GM23338 (cell line): ENCODE measurements at regions not wholly inside any gene's neighbourhood (a gene's known extent, or its start where the extent isn't known, plus 50 kb on each side); places are given as distances from the start of the nearest gene placed in this dataset.

Experiments used
- ATAC-seq: fragments of 200-7000 bp; cut with Tn5 transposase; 3 replicates; pipeline ENCODE4 v1.9.1; 2020
- DNase-seq: peaks from one replicate; pipeline ENCODE4 v3.0.0-alpha.2; 2015; ENCODE audit warnings: low spot score
- H2AFZ ChIP-seq: fragments of 200-600 bp; sonication (generic); 2 replicates; pipeline ENCODE4 v1.8.0; 2016; ENCODE audit warnings: antibody characterized with exemption, mild to moderate bottlenecking, moderate library complexity
- H3F3A ChIP-seq: fragments of 200-600 bp; sonication (generic); replicated peaks from 2 replicates; pipeline ENCODE4 v1.8.0; 2017; ENCODE audit warnings: antibody characterized with exemption, mixed run types, low read depth
- H3K27ac ChIP-seq: fragments of 200-600 bp; sonication (generic); 2 replicates; pipeline ENCODE4 v1.6.1; 2016; ENCODE audit warnings: low read depth
- H3K27me3 ChIP-seq: fragments of 200-600 bp; sonication (generic); 2 replicates; pipeline ENCODE4 v1.8.0; 2016; ENCODE audit warnings: mild to moderate bottlenecking, mixed run types, moderate library complexity; ENCODE audit not compliant: insufficient read depth
- H3K36me3 ChIP-seq: fragments of 200-600 bp; sonication (generic); 2 replicates; pipeline ENCODE4 v1.8.0; 2016; ENCODE audit warnings: mild to moderate bottlenecking; ENCODE audit not compliant: insufficient read depth
- H3K4me1 ChIP-seq: fragments of 200-600 bp; sonication (generic); 2 replicates; pipeline ENCODE4 v1.8.0; 2016; ENCODE audit warnings: mild to moderate bottlenecking, moderate library complexity; ENCODE audit not compliant: insufficient read depth
- H3K4me2 ChIP-seq: fragments of 200-600 bp; sonication (generic); 2 replicates; pipeline ENCODE4 v1.7.1; 2017; ENCODE audit warnings: mixed run types
- H3K4me3 ChIP-seq: fragments of 200-600 bp; sonication (generic); 2 replicates; pipeline ENCODE4 v1.6.1; 2016; ENCODE audit warnings: mixed run types
- H3K79me2 ChIP-seq: fragments of 200-600 bp; sonication (generic); replicated peaks from 2 replicates; pipeline ENCODE4 v1.8.0; 2017; ENCODE audit warnings: mild to moderate bottlenecking; ENCODE audit not compliant: insufficient read depth
- H3K9me2 ChIP-seq: fragments of 200-600 bp; sonication (generic); 2 replicates; pipeline ENCODE4 v1.8.0; 2017; ENCODE audit not compliant: insufficient read depth
- H4K20me1 ChIP-seq: fragments of 200-600 bp; sonication (generic); replicated peaks from 2 replicates; pipeline ENCODE4 v1.8.0; 2017; ENCODE audit warnings: mild to moderate bottlenecking; ENCODE audit not compliant: insufficient read depth
- H3K27ac Mint-ChIP-seq: 2 replicates; pipeline ENCODE4 v1.8.0; 2020; ENCODE audit warnings: inconsistent platforms, mild to moderate bottlenecking, moderate library complexity, mixed read lengths
- H3K27me3 Mint-ChIP-seq: 3 replicates; pipeline ENCODE4 v1.8.0; 2022; ENCODE audit warnings: low read depth, mild to moderate bottlenecking, moderate library complexity, mixed read lengths, inconsistent platforms; ENCODE audit not compliant: insufficient read depth, poor library complexity
- H3K36me3 Mint-ChIP-seq: 3 replicates; pipeline ENCODE4 v1.8.0; 2021; ENCODE audit warnings: low read depth, mild to moderate bottlenecking, inconsistent platforms, moderate library complexity, mixed read lengths
- H3K4me1 Mint-ChIP-seq: 3 replicates; pipeline ENCODE4 v1.8.0; 2020; ENCODE audit warnings: mild to moderate bottlenecking, inconsistent platforms, mixed read lengths
- H3K4me3 Mint-ChIP-seq: 3 replicates; pipeline ENCODE4 v1.8.0; 2021; ENCODE audit warnings: moderate library complexity, mild to moderate bottlenecking, inconsistent platforms, mixed read lengths
- H3K9me3 Mint-ChIP-seq: 3 replicates; pipeline ENCODE4 v1.8.0; 2020; ENCODE audit warnings: moderate library complexity, mild to moderate bottlenecking, inconsistent platforms, mixed read lengths
- CREB1 ChIP-seq: fragments of 250-450 bp; sonication (Bioruptor Pico); IDR thresholded peaks from 2 replicates; pipeline ENCODE4 v1.5.0; 2020; ENCODE audit warnings: low read depth, mild to moderate bottlenecking, moderate library complexity
- EZH2 ChIP-seq: fragments of 200-600 bp; sonication (generic); IDR thresholded peaks from one replicate; pipeline ENCODE4 v1.8.0; 2017; ENCODE audit warnings: antibody characterized with exemption, mild to moderate bottlenecking, low read depth; ENCODE audit not compliant: unreplicated experiment
- JUNB ChIP-seq: IDR thresholded peaks from one replicate; pipeline ENCODE4 v1.6.1; 2016; ENCODE audit warnings: antibody characterized with exemption; ENCODE audit not compliant: unreplicated experiment
- NANOG ChIP-seq: IDR thresholded peaks from 2 replicates; pipeline ENCODE4 v1.6.1; 2016; ENCODE audit warnings: antibody characterized with exemption, borderline replicate concordance
- POLR2AphosphoS5 ChIP-seq: IDR thresholded peaks from 2 replicates; pipeline ENCODE4 v1.6.1; 2016; ENCODE audit warnings: antibody characterized with exemption, low read depth
- REST ChIP-seq: IDR thresholded peaks from one replicate; pipeline ENCODE4 v1.6.1; 2018; ENCODE audit warnings: antibody characterized with exemption; ENCODE audit not compliant: unreplicated experiment
- ZNF114 ChIP-seq: fragments of 250-450 bp; sonication (Bioruptor Pico); IDR thresholded peaks from 2 replicates; pipeline ENCODE4 v1.5.0; 2020; ENCODE audit warnings: mild to moderate bottlenecking, moderate library complexity
- TF ChIP-seq, protein P1 (sequence below): IDR thresholded peaks from 2 replicates; pipeline ENCODE4 v1.6.1; 2016; ENCODE audit warnings: antibody characterized with exemption
- TF ChIP-seq, protein P2 (sequence below), 2 experiments: fragments of 200-600 bp in 1 of 2; sonication (generic) in 1 of 2; conservative IDR thresholded peaks; 2 replicates each; pipeline versions ENCODE4 v1.5.1 to v1.6.1; 2016 to 2017; ENCODE audit warnings: antibody characterized with exemption in 2 of 2, low read depth in 2 of 2, mild to moderate bottlenecking in 2 of 2, moderate library complexity in 1 of 2

- Histone ChIP-seq H3K4me3 (no peak overlapping the region), H3K9me2 (no peaks in the 10 kb centered on the region), H3K4me1 (no peaks in the 10 kb centered on the region), H3F3A (no peaks in the 10 kb centered on the region), H2AFZ (no peak overlapping the region), H3K4me2 (no peak overlapping the region), H3K27ac (no peak overlapping the region), H4K20me1 (no peaks in the 10 kb centered on the region), H3K27me3 (no peaks in the 10 kb centered on the region), H3K36me3 (no peaks in the 10 kb centered on the region), H3K79me2 (no peaks in the 10 kb centered on the region)
- no peaks in the 10 kb centered on the region for H3K27me3 Mint-ChIP-seq
- no peak overlapping the region for H3K27ac Mint-ChIP-seq
- no peak for TF ChIP-seq NANOG
- TF ChIP-seq, protein P1, sequence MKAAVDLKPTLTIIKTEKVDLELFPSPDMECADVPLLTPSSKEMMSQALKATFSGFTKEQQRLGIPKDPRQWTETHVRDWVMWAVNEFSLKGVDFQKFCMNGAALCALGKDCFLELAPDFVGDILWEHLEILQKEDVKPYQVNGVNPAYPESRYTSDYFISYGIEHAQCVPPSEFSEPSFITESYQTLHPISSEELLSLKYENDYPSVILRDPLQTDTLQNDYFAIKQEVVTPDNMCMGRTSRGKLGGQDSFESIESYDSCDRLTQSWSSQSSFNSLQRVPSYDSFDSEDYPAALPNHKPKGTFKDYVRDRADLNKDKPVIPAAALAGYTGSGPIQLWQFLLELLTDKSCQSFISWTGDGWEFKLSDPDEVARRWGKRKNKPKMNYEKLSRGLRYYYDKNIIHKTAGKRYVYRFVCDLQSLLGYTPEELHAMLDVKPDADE = no peak
- DNase-seq (no peak), ATAC-seq (no peak)
- peaks cover 2% of the 10 kb centered on the region; the same call in 1 of the 3 replicates for H3K9me3 Mint-ChIP-seq
- no peaks in the 10 kb centered on the region for H3K36me3 Mint-ChIP-seq
- H3K4me3 Mint-ChIP-seq = no peak overlapping the region
- peaks cover 8% of the 10 kb centered on the region; the same call in 2 of the 3 replicates for H3K4me1 Mint-ChIP-seq
Measured at GRCh38 chr15:47473106-47473725, 244.1 kb upstream of the SEMA6D start.

DNA sequence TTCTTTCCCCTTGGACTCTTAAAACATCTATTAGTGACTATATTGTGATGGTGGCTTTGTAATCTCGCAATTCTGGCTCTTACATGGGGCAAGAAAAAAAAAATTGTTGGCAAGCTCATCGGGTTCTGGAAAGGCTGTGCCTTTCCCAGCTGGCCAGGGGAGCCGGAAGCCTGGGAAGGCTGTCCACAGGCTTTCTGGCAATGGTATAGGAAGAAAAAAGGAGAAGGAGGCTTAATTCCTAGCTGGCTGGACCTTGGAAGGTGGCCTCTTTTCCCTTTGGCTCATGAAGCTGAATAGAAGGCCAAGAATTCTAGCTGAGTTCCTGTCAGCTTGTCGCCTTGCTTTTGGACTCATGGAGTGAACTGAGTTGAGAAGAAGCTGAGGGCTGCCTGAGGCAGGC lies 243.5 kb upstream of the SEMA6D start:
- Histone ChIP-seq H3K79me2 (no peaks in the 10 kb centered on the region), H2AFZ (no peak overlapping the region), H3K36me3 (no peaks in the 10 kb centered on the region), H3K9me2 (no peaks in the 10 kb centered on the region), H3K4me3 (no peak overlapping the region), H3K4me1 (no peaks in the 10 kb centered on the region), H3K4me2 (no peak overlapping the region), H3K27ac (no peak overlapping the region), H4K20me1 (no peaks in the 10 kb centered on the region), H3K27me3 (no peaks in the 10 kb centered on the region), H3F3A (no peaks in the 10 kb centered on the region)
- ATAC-seq (no peak), DNase-seq (no peak)
- H3K4me3 Mint-ChIP-seq = no peak overlapping the region
- no peaks in the 10 kb centered on the region for H3K36me3 Mint-ChIP-seq
- no peak overlapping the region for H3K27ac Mint-ChIP-seq
- no peaks in the 10 kb centered on the region for H3K9me3 Mint-ChIP-seq
- peaks cover 8% of the 10 kb centered on the region; the same call in 2 of the 3 replicates for H3K4me1 Mint-ChIP-seq
- H3K27me3 Mint-ChIP-seq = no peaks in the 10 kb centered on the region
- TF ChIP-seq, protein P1 = no peak
- TF ChIP-seq NANOG = no peak
- no peak for TF ChIP-seq JUNB
- TF ChIP-seq POLR2AphosphoS5 = no peak
- no peak for TF ChIP-seq CREB1 (CRISPR knock-in tag)
- TF ChIP-seq REST = no peak
- no peak for TF ChIP-seq ZNF114
- TF ChIP-seq EZH2 = no peak
- TF ChIP-seq, protein P2, sequence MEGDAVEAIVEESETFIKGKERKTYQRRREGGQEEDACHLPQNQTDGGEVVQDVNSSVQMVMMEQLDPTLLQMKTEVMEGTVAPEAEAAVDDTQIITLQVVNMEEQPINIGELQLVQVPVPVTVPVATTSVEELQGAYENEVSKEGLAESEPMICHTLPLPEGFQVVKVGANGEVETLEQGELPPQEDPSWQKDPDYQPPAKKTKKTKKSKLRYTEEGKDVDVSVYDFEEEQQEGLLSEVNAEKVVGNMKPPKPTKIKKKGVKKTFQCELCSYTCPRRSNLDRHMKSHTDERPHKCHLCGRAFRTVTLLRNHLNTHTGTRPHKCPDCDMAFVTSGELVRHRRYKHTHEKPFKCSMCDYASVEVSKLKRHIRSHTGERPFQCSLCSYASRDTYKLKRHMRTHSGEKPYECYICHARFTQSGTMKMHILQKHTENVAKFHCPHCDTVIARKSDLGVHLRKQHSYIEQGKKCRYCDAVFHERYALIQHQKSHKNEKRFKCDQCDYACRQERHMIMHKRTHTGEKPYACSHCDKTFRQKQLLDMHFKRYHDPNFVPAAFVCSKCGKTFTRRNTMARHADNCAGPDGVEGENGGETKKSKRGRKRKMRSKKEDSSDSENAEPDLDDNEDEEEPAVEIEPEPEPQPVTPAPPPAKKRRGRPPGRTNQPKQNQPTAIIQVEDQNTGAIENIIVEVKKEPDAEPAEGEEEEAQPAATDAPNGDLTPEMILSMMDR (conservative IDR thresholded peaks at IDR 0.05; ENCODE audit: low read depth in 2 of 2) = no peak
